ENCODE measurements at regions not wholly inside any gene's neighbourhood (a gene's known extent, or its start where the extent isn't known, plus 50 kb on each side); places are given as distances from the start of the nearest gene placed in this dataset.

- Histone ChIP-seq H3K4me1 (no peaks in the 10 kb centered on the region), H3K36me3 (no peaks in the 10 kb centered on the region), H3K4me3 (no peak overlapping the region), H3K9me3 (peaks cover 0 to 2% (median 0%) of the 10 kb centered on the region in 4 donors), H3K27ac (no peak overlapping the region), H3K27me3 (no peaks in the 10 kb centered on the region)
- 43 to 58% methylated on average over 3 of the region's 3 CpGs for WGBS, 2 donors
- intact Hi-C loops (cut with DNase I), result no loop called here
- DNase-seq, result peak; percentile 61
- no peak for TF ChIP-seq POLR2A (IDR thresholded peaks at IDR 0.05)
- TF ChIP-seq EP300 (IDR thresholded peaks at IDR 0.05), result no peak
- no peak for TF ChIP-seq POLR2AphosphoS5 (IDR thresholded peaks at IDR 0.05)
- no peak for TF ChIP-seq CTCF (IDR thresholded peaks at IDR 0.05)
Observed at GRCh38 chr5:43917925-43918324, 314.9 kb downstream of the NNT start.

- intact Hi-C loops (cut with DNase I), result no loop called here
- TF ChIP-seq POLR2AphosphoS5 (IDR thresholded peaks at IDR 0.05) (no peak), EP300 (IDR thresholded peaks at IDR 0.05) (no peak), CTCF (IDR thresholded peaks at IDR 0.05) (no peak)
- H3K4me1 ChIP-seq, result no peaks in the 10 kb centered on the region
- no peaks in the 10 kb centered on the region for H3K36me3 ChIP-seq
- no peak for DNase-seq
- H3K27ac ChIP-seq, result no peak overlapping the region
- peaks cover 0 to 3% (median 0%) of the 10 kb centered on the region in 4 donors for H3K9me3 ChIP-seq
- no peak overlapping the region for H3K4me3 ChIP-seq
- H3K27me3 ChIP-seq, result no peaks in the 10 kb centered on the region
Observed at GRCh38 chr5:43903129-43903528, 300.1 kb downstream of the NNT start.

GRCh38 chr5:43900974-43901373, 298.0 kb downstream of the NNT start:
- DNase-seq, result no peak
- H3K4me1 ChIP-seq, result no peaks in the 10 kb centered on the region
- H3K27me3 ChIP-seq, result no peaks in the 10 kb centered on the region
- H3K27ac ChIP-seq, result no peak overlapping the region
- TF ChIP-seq POLR2AphosphoS5 (IDR thresholded peaks at IDR 0.05) (no peak), CTCF (IDR thresholded peaks at IDR 0.05) (no peak), POLR2A (IDR thresholded peaks at IDR 0.05) (no peak), EP300 (IDR thresholded peaks at IDR 0.05) (no peak)
- intact Hi-C loops (cut with DNase I), result no loop called here
- no peak overlapping the region for H3K4me3 ChIP-seq
- H3K9me3 ChIP-seq, result peaks cover 0 to 3% (median 0%) of the 10 kb centered on the region in 4 donors
- WGBS, 2 donors, result 94 to 97% methylated on average over 1 of the region's 1 CpG
- no peaks in the 10 kb centered on the region for H3K36me3 ChIP-seq

- 90% methylated on average over 1 of the region's 1 CpG for WGBS, 2 donors
- Histone ChIP-seq H3K27me3 (no peaks in the 10 kb centered on the region), H3K27ac (no peak overlapping the region), H3K4me1 (peaks cover 0 to 9% (median 0%) of the 10 kb centered on the region in 4 donors), H3K9me3 (peaks cover 0 to 3% (median 0%) of the 10 kb centered on the region in 4 donors), H3K4me3 (no peak overlapping the region), H3K36me3 (no peaks in the 10 kb centered on the region)
- intact Hi-C loops (cut with DNase I), result no loop called here
- DNase-seq, result no peak
- no peak for TF ChIP-seq EP300 (IDR thresholded peaks at IDR 0.05)
Observed at GRCh38 chr5:43895876-43896275, 292.9 kb downstream of the NNT start.

GRCh38 chr5:43893951-43894684, 291.1 kb downstream of the NNT start:
- Histone ChIP-seq H3K36me3 (no peaks in the 10 kb centered on the region), H3K27ac (no peak overlapping the region), H3K4me1 (peaks cover 0 to 13% (median 1%) of the 10 kb centered on the region in 4 donors), H3K9me3 (peaks cover 0 to 3% (median 0%) of the 10 kb centered on the region in 4 donors), H3K4me3 (no peak overlapping the region), H3K27me3 (no peaks in the 10 kb centered on the region)
- no peak for DNase-seq
- WGBS, 2 donors, result 30 to 55% methylated on average over 4 of the region's 4 CpGs
- intact Hi-C loops (cut with DNase I), result no loop called here
- TF ChIP-seq POLR2AphosphoS5 (IDR thresholded peaks at IDR 0.05), result no peak
- no peak for TF ChIP-seq CTCF (IDR thresholded peaks at IDR 0.05)
- no peak for TF ChIP-seq POLR2A (IDR thresholded peaks at IDR 0.05)
- TF ChIP-seq EP300 (IDR thresholded peaks at IDR 0.05), result no peak
